22Rv1 (cell line): ENCODE measurements at regions not wholly inside any gene's neighbourhood (a gene's known extent, or its start where the extent isn't known, plus 50 kb on each side); places are given as distances from the start of the nearest gene placed in this dataset.

ENCODE experiments used
- ZFX ChIP-seq: fragments of 450-650 bp; IDR thresholded peaks from 2 replicates; pipeline ENCODE4 v1.6.1; 2017; ENCODE audit warnings: antibody characterized with exemption, borderline replicate concordance
- TF ChIP-seq, protein P1 (sequence below): fragments of 450-650 bp; IDR thresholded peaks from 2 replicates; pipeline ENCODE4 v1.5.1; 2017; ENCODE audit warnings: mild to moderate bottlenecking

GRCh38 chr9:1617419-1617818 lies 397.7 kb upstream of the SMARCA2 start:
- TF ChIP-seq, protein P1, sequence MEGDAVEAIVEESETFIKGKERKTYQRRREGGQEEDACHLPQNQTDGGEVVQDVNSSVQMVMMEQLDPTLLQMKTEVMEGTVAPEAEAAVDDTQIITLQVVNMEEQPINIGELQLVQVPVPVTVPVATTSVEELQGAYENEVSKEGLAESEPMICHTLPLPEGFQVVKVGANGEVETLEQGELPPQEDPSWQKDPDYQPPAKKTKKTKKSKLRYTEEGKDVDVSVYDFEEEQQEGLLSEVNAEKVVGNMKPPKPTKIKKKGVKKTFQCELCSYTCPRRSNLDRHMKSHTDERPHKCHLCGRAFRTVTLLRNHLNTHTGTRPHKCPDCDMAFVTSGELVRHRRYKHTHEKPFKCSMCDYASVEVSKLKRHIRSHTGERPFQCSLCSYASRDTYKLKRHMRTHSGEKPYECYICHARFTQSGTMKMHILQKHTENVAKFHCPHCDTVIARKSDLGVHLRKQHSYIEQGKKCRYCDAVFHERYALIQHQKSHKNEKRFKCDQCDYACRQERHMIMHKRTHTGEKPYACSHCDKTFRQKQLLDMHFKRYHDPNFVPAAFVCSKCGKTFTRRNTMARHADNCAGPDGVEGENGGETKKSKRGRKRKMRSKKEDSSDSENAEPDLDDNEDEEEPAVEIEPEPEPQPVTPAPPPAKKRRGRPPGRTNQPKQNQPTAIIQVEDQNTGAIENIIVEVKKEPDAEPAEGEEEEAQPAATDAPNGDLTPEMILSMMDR: no peak
- TF ChIP-seq ZFX: no peak
